GM18502 (cell line): ENCODE measurements at regions not wholly inside any gene's neighbourhood (a gene's known extent, or its start where the extent isn't known, plus 50 kb on each side); places are given as distances from the start of the nearest gene placed in this dataset.

ENCODE experiments used
- ATAC-seq: cut with Tn5 transposase; IDR thresholded peaks from one replicate; pipeline ENCODE4 v1.9.1; 2021; ENCODE audit warnings: mild to moderate bottlenecking; ENCODE audit not compliant: unreplicated experiment, poor library complexity

DNA sequence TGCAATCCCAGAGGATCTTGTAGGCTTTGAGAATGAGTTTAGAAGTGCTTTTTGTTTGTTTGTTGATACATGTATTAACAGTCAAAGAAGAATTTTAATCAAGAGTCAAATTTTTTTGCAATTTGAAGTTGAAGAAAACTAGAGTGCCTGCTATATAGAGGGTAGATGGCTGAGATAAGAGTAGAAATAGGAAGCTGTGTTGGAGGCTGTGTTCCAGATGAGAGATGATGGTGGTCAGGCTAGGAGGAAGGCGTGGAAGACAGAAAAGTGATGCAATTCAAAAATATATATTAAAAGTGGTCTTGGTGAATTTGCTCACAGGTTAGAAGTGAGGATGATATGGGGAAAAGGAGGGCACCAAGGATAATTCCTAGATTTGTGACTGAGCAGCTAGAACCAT lies 978.3 kb downstream of the BCL11A start:
- no peak for ATAC-seq

DNA sequence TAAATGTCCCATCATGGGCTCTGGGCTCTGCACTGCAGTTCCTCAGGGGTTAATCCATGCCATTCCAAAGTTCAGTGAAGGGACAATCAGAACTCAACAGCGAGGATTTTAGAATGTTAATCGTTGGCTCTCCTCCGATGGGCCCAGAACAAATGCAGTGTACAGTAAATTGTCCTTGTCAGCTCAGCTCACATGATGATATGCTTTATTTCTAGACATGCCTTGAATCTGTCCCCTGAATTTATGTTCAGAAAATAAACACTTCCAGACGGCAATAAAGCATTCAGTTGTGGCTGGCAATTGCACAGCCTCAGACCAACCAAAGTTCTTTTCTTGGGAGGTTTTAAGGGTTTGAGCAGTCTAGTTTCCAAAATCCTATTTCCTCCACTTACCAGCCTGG lies 981.2 kb downstream of the BCL11A start:
- ATAC-seq, result no peak

DNA sequence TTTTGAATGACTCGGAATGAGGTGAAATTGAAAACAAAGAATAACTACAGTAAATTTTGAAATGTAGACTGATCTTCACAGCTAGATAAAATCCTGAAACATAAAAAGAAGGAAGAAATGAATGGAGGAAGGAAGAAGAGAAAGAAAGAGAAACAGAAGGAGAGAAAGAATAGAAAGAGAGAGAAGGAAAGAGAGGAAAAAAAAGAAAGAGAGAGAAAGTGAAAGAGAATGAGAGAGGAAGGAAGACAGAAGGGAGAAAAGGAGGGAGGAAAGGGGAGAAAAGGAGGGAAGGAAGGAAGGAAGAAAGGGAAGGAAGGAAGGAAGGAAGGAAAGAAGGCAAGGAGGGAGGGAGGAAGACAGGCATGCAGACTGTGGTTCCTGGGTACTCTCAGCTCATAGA lies 982.6 kb downstream of the BCL11A start:
- no peak for ATAC-seq

DNA sequence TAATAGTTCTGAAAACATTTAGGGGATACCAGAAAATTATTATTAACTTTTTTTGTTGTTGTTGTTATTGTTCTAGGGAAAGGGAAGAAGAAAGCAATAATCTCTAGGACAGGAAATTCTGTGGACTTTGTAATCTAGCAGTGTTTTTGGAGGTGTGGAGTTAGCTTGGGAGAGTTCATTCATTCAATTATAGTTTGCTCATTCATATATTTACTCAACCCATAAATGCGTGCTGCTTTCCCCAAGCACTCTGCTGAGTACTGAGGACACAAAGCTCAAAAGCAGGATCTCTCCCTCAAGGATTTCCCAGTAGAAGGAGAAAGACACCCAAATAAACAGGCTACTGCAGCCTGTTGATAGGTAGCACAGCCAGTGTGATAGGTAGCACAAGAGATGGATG lies 984.3 kb downstream of the BCL11A start:
- ATAC-seq, result no peak

DNA sequence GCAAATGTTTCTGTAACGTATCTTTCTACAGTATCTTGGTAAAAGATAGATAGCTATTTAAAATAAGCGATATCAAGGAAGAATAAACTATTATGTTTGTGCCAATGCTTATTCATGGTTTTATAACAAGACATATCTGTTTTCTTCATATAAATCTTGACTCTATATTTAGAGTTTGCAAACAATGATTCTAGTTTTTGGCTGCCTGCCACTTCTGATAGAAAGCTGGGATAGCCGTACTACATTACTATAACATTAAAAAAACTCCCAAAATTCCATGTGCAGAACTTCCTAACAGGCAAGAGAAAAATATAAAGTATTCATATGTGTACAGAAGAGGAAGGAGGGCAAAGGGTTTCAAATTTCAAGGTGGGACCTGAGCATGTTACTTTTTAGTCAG lies 985.0 kb downstream of the BCL11A start:
- no peak for ATAC-seq

DNA sequence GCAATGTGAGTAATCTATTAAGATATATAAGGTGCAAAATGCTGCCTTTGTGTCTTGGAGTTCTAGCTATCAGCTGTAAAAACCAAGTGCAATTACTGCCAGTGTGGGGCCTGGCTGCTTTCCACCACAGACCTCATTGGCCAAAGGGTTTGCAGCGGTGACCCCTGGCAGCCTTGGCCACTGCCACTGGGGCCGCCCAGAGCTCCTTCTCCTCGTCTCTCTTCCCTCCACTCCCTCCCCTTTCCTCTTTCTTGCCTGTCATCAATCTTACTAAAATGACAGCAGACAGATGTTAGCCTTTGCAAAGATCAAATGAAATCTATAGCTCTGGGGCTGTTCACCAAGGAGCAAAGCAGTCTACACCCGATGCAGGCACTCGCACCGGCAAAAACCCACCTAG lies 986.3 kb downstream of the BCL11A start:
- no peak for ATAC-seq

DNA sequence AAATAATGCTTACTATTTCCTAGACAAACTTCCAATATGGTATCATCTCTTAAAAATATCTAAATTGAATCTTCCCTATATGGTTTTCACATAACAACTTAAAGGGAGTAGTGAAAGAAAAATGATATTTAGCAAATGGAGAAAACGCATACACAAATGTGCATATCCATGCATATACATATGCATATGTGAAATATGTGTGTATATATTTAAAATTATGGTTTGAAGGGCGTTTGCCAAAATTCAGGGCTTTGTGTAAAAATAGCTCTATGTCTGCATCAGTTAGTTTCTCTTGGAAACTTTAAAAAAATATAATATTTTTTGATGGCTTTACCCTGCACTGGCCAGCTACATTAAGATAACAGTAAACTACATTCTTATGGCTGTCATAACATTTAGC lies 986.7 kb downstream of the BCL11A start:
- ATAC-seq, result no peak

DNA sequence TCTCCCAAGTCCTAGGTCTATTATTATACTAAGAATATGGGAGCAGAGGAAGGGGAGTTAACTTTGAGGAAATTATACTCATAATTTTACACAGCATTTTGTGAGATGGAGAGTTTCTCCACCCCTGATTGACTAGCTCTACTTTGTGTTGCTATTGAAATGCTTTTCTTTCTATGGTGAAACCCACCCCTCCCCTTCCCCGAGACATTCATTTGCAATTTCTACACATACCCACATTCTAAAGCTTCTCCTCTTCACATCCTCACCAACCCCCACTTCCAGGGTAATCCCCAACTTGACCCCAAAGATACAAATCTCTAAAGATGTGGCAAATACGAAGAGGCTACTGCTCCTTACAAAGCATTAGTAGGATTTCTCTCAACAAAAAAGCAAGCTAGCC lies 992.2 kb downstream of the BCL11A start:
- no peak for ATAC-seq

DNA sequence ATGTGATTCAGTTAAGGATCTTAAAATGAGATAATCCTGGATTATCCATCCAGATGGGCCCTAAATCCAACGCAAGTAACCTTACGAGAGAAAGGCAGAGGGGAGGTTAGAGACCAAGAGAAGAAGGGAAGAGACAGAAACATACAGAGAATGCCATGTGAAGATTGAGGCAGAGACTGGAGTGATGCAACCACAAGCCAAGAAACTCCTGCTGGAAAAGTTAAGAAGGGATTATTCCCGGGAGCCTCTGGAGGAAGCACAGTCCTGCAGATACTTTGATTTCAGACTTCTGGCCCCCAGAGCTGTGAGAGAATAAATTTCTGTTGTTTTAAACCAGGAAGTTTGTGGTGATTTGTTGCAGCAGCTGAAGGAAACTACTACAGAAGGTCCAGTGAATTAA lies 992.7 kb downstream of the BCL11A start:
- ATAC-seq, result no peak

DNA sequence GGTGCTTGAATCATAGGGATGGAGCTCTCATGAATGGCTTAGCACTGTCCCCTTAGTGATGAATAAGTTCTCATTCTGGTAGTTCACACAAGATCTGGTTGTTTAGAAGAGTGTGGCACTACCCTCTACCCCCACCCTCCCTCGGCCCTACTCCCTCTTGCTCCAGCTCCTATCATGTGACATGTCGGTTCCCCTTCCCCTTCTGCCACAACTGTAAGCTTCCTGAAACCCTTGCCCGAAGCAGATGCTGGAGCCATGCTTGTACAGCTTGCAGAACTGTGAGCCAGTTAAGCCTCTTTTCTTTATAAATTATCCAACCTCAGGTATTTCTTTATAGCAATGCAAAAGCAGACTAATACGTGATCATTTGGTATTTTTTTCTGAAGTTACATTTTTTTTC lies 1012.6 kb downstream of the BCL11A start:
- ATAC-seq, result no peak

DNA sequence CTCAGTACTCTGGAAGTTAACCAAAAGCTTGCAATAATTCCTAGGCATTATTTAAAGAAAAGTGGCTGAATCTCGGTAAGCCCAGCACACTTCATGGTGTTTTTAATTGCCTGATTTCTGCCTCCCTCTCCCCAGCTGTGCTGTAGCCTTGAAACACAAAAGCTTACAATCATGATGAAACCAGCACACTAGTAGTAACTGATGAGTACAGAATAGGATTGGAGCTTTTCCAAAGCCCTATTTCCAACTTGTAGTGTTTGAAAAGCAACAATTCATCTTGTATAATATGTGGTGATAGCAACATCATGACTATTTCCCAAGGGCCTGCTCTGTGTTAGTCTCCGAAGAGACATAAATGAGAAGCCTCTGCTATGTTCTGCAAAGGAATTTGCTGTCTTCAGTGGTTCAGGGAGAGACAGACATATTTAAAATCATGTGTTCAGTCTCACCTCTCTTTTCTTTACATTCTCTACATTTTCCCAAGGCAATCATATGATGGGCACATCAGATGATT lies 1015.0 kb downstream of the BCL11A start:
- ATAC-seq, result no peak

DNA sequence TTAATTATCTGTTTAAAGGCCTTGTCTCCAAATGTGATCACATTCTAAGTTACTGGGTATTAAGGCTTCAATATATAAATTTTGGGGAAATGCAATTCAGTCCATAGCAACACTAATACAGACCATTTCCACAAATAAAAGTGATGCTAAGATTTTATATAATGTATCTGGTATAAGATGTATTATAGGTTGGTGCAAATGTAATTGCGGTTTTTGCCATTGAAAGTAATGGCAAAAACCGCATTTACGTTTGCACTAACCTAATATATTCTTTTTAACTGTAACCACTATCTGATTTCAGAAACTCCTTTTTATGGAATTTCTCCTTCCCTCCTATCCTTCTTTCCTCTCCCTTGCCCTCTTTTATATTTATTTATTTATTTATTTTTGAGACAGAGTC lies 1020.6 kb downstream of the BCL11A start:
- no peak for ATAC-seq

DNA sequence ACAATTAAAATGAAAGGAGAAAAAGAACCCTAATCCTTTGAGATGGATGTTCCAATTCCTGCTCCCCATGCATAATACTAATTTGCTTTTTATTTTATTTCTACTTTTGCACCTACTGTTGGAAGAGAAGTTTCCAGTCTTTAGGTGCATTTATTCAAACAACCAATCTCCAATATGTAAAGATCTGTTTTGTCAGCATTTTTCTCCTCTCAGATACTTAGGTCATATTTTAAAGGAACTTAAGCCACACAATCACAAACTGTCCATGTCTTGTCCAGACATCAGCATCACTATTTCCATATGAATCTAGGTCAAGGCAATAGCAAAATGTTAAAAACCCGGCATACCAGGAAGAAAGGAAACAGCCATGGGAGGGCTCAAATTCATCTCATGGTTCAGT lies 1023.2 kb downstream of the BCL11A start:
- ATAC-seq, result no peak

DNA sequence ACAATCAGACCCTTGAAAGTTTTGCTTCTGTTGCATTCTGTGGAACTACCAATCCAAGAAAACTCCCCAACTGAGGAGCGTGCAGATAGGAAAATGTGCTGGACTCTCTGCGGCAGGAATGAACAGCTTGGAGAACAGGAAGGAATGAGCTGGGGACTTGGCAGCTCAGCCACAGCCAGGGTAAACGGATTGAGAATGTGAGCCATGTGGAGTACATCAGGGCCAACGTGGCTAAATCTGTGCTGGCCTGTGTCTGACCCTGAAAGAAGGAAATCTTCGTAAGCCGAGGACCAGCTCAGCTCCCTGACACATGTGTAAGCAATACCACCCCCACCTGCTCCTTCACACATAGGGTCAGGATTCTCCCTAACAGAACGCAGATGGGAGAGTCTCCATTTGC lies 1023.7 kb downstream of the BCL11A start:
- ATAC-seq, result no peak

DNA sequence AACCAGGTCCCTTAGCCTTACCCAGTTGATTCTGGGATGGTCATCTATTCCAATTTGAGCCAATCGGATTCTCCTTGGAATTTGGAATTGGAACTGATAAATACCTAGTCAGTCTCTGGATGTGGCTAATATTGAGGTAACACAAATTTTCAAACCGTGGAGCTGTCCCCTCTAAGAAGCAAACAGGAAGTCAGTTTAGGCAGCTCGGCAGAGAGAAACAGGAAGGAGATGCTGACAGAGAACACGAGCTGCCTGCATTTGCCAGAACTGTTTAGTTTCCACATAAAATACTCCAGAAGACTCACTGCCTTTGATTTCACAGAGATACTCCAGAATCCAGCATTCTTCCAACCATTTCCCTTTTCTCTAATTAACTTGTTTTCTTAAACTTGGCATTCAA lies 1024.9 kb downstream of the BCL11A start:
- ATAC-seq, result no peak

DNA sequence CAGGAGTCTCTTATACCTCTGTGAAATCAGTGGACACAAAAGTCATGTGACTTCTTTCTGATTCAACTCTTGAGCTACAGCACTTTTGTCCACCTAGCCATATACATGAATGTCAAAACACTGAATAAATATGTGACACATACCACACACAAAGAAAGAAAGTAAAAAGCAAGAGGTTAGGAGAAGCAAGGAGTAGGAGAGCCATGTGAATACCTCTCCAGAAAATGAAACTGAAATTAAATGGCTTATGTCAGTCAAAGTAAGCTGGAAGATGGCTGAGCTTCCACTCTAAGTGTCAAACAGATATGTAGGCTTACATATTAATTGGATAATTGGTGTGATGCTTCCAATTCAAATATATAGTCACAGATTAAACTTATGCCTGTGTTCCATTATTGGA lies 1050.5 kb downstream of the BCL11A start:
- no peak for ATAC-seq

DNA sequence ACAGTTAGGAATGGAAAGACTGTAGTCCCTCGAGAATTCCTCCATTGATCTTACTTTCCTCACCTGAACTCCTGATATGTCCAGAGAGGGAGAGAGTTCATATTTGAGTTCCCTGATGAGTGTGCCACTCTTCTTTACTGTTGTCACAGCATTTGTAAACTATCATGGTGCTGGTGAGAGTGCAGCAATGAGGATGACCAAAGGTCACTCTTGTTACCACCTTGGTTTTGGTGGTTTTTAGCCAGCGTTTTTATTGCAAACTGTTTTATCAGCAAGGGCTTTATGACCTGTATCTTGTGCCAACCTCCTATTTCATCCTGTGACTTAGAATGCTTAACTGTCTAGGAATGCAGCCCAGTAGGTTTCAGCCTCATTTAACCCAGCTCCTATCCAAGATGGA lies 1062.5 kb downstream of the BCL11A start:
- ATAC-seq, result no peak

DNA sequence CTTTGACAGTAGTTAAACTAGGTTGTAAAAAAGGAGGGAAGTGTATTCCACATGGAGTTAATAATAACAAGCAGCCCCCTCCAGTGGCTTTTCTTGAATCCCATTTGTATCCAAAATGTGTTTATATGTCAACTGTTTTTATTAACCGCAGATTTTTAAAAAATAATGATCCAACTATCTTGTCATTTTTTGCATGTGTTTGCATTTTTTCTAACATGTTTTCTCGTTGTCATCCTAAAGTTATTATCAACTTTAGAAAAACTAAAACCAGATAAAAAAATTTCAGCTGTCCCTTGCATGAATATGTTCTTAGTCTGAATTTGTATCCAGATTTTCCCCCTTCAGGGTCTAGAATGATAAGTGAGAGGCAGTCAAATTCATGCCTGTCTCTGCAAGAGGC lies 1063.3 kb downstream of the BCL11A start:
- no peak for ATAC-seq

DNA sequence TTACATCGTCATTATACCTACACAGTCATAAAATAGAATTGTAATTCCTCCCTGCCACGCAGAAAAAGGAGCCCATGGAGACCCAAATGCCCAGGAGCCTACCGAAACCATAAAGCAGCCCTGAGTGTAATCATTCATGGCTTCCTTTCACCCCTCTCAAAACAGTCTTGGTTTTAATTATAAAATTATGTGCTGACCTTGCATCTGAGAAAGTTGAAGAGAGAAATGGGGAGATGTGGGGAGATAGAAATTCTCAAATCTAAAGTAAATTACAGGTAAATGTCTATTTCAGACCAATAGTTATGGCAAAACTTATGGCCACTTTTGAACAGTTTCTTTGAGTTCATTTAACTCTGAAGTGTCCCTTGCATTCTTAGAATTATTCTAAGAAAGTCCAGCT lies 1068.8 kb downstream of the BCL11A start:
- ATAC-seq, result no peak

DNA sequence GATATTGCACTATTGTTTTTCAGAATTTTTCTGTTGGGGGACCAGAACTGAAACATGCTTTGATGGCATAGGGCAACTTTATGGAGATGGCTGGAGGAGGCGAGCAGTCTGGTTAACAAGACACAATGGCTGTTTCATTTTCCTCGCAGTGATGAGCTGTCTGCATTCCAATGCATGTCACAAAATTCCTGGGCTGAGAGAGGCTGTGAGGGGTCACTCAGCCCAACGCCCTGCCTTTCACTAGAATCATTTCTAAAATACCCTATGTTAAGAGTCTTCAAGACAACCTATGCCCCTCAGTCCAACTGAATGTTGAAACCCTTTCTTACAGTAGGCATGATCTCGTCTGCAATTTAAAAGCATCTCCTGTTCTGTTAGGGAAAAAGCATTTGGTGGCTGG lies 1090.0 kb downstream of the BCL11A start:
- no peak for ATAC-seq

DNA sequence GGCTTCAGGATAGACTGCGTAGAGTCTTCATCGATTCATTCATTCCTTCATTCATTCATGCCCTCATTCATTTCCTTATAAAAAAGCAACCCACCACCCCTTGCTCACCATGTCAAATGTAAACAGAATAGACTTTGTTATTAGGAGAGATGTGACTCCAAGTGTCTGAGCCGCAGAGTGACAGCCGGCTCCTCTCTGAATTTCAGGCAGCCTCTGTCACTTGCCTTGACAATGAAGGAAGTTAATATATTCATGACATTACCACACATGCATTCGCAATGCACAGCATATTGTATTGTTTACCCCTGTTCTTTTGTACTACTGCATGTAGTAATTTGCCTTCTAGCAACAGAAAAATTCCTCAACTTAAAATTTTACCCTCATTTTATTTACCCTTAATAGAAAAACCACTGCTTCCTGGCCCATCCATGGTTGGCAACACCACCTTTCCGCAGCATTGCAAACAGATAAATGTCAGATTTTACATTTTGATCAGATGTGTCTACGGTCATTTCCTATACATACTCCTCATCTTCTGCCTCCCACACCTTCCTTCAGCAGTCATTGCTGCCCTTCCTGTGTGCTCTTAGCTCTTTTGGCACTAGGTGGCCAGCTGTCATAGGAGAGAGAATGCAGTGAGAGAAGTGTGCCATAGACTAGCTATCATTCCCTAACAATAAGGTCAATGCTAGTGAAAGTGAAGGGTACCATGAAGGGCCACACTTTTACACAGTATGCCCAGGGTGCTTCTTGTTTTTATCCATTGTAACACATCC lies 1090.8 kb downstream of the BCL11A start:
- ATAC-seq, result no peak

DNA sequence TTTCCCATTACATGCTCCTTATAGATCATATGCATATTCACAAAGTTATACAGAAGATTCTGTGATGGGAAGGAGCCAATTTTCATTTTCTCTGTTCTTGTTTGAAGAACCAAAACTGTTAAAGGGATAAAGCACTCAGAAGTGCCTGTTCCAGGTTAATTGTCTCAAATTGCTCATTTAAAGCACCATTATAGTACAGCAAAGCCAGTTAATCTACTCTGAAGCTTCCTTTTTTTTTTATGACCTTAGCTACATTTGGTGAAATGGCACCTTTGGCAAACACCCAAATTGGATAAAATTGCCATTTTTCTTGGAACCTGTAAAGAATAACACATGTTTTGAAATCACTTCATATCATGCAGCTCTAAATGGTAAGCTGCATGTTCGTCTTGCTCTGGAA lies 1092.3 kb downstream of the BCL11A start:
- ATAC-seq, result no peak

DNA sequence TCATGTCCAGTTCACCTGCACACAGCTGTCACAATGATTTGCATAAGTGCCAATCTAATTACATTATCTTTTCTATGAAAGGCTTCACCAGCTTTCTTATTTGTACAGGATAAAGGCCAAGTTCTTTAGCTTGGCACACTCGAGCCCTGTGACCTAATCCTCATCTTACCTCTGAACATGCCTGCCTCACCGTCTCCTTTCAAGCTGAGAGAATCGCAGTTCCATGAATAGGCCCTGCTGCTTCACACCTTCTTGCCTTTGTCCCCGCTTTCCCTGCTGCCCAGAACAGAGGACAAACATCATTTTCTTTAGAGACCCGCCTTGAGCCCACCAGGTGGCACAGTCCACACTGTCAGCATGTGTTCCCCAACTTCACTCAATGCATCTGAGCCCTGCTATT lies 1094.7 kb downstream of the BCL11A start:
- no peak for ATAC-seq
